ENCODE measurements at regions not wholly inside any gene's neighbourhood (a gene's known extent, or its start where the extent isn't known, plus 50 kb on each side); places are given as distances from the start of the nearest gene placed in this dataset.

DNA sequence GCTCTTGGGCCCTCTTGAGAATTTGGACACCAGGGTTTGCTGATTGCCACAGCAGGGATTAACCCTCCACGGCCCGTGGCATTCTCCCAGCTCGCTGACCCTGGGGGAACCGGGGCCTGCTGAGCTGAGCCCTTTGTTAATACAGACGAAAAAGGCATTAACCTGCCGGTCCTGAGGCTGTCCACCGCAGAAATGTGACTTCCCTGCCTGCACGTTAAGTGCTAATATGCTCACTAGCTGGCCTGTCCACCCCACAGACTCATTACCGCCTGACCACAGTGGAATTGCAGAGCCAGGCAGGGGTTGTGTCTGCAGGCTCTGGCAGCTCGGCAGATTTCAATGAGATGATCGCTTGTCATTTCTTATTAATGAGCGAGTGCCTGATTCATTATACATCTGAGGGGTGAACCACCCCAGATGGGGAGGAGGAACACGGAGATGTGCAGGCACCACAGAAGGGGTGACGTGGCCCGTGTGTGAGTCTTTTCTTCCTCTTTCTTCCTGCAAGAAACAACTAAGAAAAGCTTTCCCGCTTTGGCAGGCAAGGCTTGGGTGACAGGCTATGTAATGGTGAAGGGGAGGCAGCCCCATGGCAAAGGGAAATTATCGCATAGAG, 126.0 kb downstream of the GLI2 start:
- in situ Hi-C loops (cut with MboI; ENCODE audit: low sequenced_read_pairs, unreplicated experiment), result no loop called here
- no peak for DNase-seq (ENCODE audit: low spot score)
- TF ChIP-seq, protein P1, sequence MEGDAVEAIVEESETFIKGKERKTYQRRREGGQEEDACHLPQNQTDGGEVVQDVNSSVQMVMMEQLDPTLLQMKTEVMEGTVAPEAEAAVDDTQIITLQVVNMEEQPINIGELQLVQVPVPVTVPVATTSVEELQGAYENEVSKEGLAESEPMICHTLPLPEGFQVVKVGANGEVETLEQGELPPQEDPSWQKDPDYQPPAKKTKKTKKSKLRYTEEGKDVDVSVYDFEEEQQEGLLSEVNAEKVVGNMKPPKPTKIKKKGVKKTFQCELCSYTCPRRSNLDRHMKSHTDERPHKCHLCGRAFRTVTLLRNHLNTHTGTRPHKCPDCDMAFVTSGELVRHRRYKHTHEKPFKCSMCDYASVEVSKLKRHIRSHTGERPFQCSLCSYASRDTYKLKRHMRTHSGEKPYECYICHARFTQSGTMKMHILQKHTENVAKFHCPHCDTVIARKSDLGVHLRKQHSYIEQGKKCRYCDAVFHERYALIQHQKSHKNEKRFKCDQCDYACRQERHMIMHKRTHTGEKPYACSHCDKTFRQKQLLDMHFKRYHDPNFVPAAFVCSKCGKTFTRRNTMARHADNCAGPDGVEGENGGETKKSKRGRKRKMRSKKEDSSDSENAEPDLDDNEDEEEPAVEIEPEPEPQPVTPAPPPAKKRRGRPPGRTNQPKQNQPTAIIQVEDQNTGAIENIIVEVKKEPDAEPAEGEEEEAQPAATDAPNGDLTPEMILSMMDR (IDR thresholded peaks at IDR 0.05; ENCODE audit: borderline replicate concordance, control extremely low read depth, extremely low read depth, insufficient read depth, missing control alignments), result no peak

DNA sequence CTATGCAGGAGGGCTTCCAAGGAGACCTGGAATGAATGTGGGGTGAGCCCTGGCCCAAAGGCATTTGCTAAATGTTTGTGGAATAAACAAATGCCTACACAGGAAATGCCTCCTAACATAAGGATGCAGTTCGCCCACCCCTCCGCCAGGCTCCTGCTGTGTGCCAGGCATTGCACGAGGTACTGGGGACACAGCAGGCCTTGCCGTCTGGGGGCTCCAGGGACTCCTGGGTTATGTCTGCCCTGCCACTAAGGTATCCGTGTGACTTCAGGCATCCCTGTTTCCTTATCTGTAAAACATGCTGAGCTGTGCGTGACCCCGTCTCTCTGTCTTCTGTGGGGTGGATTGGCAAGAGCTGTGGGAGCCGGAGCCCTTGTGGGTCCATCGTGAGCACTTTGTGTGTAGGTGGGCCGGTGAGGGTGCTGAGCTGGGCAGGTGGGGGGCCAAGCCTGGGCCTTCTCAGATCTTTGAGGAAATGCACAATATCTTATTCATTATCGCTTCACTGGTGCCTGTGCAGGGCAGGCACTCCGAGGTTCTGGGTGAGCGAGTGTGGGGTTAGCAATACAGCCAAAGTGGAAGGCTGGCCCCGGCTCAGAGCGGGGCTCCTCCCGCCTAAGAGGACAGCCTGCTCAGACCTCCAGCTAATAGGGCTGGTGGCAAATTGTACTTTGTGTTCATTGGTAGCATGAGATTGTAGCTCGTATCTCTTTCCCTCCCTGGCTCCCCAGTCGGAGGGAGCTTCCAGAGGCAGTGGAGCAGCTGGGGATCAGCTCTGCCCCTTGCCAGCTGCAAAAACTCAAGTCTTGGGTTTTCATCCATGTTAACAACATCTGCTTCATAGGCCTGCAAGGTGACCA, 126.8 kb downstream of the GLI2 start:
- in situ Hi-C loops (cut with MboI; ENCODE audit: low sequenced_read_pairs, unreplicated experiment), result no loop called here
- DNase-seq (ENCODE audit: low spot score), result no peak
- TF ChIP-seq, protein P1 (IDR thresholded peaks at IDR 0.05; ENCODE audit: borderline replicate concordance, control extremely low read depth, extremely low read depth, insufficient read depth, missing control alignments), result no peak

DNA sequence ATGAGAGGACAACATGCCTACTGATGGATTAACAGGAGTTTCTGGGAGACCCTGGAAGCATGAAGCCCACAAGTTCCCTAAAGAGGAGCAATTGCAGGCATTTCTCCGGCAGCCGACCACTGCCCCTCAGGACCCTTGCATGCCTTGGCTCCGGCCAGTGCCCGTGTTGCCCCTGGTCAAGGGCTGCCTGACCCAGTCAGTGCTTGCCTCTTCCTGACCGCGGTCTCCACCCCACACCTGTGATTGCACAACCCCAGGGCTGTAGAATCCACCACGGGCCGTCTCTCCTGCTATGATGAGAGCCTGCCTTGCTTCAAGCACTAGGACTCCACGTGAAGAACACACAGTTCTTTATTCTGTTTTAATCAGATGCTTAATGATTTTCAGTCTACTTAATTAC, 127.5 kb downstream of the GLI2 start:
- no peak for DNase-seq (ENCODE audit: low spot score)
- in situ Hi-C loops (cut with MboI; ENCODE audit: low sequenced_read_pairs, unreplicated experiment), result no loop called here
- TF ChIP-seq, protein P1 (IDR thresholded peaks at IDR 0.05; ENCODE audit: borderline replicate concordance, control extremely low read depth, extremely low read depth, insufficient read depth, missing control alignments), result no peak

DNA sequence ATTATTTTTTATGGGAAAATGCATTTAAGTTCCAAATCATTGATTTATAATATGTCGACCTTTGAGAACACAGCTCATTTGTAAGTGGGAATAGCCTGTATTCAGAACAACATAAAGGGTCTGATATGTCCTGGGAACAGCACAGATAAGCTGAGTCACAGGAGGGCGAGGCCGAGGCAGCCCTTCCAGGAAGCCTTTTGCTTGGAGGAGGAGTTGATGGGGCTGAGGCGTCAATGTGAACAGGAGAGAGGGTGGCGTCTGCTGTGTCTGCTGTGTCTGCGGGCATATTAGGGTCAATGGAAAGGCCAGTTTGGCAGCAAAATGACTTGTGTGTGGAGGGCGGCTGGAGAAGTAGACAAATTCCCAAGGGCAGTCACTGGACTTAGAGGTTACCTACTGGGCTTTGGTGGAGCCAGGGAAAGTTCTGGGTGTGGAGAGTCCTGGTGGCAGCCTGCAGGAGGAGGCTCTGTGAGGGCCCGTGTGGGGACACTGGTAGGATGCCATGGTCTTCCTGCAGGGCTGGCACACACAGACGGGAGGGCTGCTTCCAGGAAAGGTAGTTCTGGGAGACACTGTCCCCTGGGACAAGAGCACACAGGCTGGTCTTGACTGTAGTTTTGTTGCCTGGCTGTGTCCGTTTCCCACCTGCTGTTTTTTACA, 128.1 kb downstream of the GLI2 start:
- no peak for DNase-seq (ENCODE audit: low spot score)
- TF ChIP-seq, protein P1 (IDR thresholded peaks at IDR 0.05; ENCODE audit: borderline replicate concordance, control extremely low read depth, extremely low read depth, insufficient read depth, missing control alignments), result no peak
- in situ Hi-C loops (cut with MboI; ENCODE audit: low sequenced_read_pairs, unreplicated experiment), result no loop called here

DNA sequence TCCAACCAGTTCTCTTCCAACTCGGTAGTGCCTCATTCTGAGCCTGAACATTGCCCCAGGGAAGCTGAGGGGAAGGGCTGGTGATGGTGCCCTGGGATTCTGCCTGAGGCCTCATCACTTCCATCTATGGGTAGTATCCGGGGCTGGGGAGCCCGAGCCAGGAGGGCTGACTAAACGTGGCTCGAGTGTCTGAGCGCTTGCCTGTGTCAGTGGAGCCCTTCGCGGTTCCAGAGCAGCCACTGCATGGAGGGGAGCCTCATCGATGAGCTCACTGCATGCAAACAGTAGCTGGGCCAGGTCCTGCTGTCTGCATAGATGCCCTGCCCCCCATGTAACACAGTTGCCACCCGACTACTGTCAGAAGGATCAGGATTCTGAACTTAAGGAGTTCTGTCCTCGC, 129.3 kb downstream of the GLI2 start:
- in situ Hi-C loops (cut with MboI; ENCODE audit: low sequenced_read_pairs, unreplicated experiment), result no loop called here
- no peak for DNase-seq (ENCODE audit: low spot score)
- TF ChIP-seq, protein P1 (IDR thresholded peaks at IDR 0.05; ENCODE audit: borderline replicate concordance, control extremely low read depth, extremely low read depth, insufficient read depth, missing control alignments), result no peak

DNA sequence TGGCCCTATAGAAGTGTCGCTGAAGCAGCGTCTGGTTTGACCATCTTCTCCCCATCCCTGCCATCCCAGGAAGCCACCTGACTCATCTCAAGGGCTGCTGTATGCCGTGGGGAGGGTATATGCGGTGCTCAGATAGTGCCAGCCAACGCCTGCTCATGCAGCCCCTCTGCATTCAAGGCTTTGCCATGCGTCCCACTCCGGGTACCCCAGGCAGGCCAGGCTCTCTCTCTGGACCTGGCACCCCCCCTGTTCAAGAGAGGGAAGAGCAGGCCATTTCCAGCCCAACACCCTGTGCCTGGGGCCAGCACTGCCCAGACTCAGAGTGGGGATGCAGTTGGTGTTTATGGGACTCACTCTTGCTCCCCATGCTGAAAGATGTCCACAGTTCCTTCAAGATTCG, 130.0 kb downstream of the GLI2 start:
- in situ Hi-C loops (cut with MboI; ENCODE audit: low sequenced_read_pairs, unreplicated experiment), result no loop called here
- DNase-seq (ENCODE audit: low spot score), result no peak

More for the DNA sequence above, 130.0 kb downstream of the GLI2 start:
- TF ChIP-seq, protein P1 (IDR thresholded peaks at IDR 0.05; ENCODE audit: borderline replicate concordance, control extremely low read depth, extremely low read depth, insufficient read depth, missing control alignments), result no peak
